GM21723 (cell line): ENCODE measurements at regions not wholly inside any gene's neighbourhood (a gene's known extent, or its start where the extent isn't known, plus 50 kb on each side); places are given as distances from the start of the nearest gene placed in this dataset.
"Not testable (repeated sequence)": the region's sequence is repeated elsewhere in the genome, so short reads cannot be mapped to it uniquely, and the experiment has no call there.

ENCODE experiments used
- ATAC-seq: cut with Tn5 transposase; IDR thresholded peaks from one replicate; pipeline ENCODE4 v1.9.1; 2021; ENCODE audit warnings: mild to moderate bottlenecking, moderate library complexity; ENCODE audit not compliant: unreplicated experiment

DNA sequence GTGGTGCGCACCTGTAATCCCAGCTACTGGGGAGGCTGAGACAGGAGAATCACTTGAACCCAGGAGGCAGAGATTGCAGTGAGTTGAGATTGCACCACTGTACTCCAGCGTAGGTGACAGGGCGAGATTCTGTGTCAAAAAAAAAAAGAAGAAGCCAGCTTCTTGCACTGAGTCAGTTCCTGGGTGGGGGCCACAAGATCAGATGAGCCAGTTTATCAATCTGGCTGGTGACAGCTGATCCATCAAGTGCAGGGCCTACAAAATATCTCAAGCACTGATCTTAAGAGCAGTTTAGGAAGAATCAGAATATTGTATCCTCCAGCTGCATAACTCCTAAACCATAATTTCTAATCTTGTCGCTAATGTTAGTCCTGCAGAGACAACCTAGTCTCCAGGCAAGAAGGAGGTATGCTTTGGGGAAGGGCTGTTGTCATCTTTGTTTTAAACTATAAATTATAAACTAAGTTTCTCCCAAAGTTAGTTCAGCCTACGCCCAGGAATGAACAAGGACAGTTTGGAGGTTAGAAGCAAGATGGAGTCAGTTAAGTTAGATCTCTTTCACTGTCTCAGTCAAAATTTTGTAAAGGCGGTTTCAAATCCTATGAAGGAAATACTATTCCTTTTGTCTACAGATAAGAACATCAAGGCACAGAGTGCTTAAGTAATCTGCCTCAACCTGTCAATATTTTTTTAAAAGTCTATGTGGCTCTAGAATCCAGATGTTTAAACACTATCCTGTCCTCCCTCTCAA is 139.0 kb upstream of the NUDT4 start:
- not testable (repeated sequence) for ATAC-seq

DNA sequence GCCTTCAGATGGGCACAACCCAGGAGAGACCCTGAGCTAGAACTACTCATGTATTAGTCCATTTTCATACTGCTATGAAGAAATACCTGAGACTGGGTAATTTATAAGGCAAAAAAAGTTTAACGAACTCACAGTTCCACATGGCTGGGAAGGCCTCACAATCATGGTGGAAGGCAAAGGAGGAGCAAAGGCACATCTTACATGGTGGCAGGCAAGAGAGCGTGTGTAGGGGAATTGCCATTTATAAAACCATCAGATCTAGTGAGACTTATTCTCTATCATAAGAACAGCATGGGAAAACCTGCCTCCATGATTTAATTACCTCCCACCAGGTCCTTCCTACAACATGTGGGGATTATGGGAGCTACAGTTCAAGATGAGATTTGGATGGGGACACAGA is 137.9 kb upstream of the NUDT4 start:
- not testable (repeated sequence) for ATAC-seq

DNA sequence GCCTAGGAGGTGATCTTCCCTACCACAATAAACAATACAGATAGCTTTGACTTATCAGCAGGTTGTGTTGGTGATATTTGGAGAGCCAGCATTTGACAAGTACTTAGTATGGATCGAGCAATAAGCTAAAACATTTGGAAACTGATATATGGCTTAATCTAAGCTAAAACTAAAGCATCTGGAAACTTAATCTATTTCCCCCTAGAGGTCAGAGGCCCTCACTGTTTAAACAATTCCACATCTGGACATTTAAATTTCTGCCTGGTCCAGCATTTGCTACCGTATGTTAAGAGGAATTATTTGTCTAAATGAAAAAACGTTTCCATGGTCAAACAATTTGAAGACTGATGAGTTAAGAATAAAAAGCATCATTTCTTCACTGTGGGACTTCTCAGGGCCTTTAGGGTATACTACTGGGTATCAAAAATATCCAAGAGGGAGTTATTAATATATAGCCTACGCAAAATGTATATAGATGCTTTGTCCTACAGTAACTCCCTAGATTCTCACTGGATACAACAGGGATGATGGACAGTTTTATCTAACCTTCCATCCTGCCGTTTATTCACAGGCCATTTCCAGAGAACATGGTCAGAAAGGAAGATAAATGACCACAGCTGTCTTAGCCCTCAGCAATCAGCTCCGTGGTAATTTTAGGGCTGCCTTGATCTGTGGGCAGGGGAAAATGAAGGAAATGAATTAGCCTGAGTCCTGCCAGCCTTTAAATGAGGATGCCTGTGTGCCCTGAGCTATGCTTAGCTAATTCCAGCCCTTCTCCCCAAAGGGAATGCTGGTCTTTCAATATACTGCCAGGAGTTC is 135.4 kb upstream of the NUDT4 start:
- ATAC-seq, result no peak

DNA sequence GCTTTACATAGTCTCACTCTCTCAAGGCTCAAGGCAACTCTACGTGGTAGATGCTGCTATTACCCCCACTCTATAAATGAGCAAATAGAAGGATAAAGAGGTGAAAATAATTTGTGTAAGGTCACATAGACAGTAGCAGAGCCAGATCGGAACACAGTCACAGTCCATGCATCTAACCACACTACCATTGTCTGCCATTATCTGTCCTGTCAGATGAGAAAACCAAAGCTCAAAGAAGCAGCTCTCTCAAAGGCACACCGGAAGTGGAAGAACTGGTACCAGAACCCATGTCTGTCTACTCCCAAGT is 134.4 kb upstream of the NUDT4 start:
- peak; percentile 26 for ATAC-seq

DNA sequence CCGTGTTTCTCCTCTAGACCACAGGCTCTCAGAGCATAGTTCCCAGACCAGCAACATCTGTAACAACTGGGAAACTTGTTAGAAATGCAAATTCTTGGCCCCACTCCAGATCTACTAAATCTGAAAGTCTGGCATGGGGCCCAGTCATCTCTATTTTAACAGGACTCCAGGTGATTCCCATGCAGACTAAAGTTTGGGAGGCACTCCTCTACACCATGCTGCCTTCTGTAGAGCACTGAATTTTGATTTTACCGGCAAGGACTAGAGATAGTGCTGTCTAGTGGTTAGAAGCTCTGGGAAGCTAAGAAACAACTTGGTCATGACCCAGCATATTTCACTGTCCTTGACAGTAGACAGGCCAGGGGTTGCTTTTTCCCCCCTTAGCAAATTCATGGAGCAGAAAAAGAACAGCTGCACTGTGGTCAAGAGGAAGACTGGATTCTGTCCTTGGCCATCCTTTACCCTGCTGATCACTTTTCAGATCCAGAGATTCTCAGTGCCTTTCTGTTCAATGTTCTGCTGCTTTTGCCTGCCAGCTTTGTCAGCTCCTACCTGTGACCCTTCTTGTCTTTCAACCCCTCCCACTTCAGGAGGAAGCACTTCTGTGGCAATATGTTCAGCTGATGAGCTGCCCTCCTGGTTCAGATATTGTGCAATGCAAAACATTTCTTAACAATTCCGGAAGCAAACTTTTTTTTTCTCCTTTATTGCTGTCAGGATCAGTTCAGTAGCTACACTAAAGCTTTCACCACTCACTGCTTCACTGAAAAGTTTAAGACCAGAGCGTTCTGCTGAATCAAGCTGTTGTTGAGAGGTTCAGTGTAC is 133.8 kb upstream of the NUDT4 start:
- ATAC-seq, result peak; percentile 53

DNA sequence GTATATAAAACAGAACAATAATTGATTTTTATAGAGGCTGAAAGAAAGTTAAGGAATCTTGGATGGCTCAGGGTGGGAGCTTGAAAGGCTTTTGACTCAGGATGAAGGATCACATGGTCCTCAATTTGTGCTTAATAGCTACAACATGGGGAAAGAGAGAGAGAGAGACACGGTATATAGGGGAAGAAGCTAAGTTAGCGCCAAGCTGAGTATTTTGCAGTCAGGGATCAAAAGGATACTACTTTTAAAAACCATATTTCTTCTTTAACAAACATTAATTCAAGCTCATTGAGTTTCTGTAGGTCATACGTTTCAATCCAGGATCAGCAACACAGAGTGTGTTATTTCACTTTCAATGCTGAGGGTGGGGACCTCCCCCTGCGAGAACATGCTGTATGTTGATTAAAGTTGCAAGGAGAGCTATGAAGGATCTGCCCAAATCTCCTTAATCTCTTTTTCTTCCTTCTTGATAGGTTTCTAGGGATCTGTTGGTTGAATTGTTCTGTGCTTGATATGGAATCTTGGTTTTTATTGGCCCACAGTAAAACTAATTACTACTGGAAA is 133.1 kb upstream of the NUDT4 start:
- no peak for ATAC-seq

DNA sequence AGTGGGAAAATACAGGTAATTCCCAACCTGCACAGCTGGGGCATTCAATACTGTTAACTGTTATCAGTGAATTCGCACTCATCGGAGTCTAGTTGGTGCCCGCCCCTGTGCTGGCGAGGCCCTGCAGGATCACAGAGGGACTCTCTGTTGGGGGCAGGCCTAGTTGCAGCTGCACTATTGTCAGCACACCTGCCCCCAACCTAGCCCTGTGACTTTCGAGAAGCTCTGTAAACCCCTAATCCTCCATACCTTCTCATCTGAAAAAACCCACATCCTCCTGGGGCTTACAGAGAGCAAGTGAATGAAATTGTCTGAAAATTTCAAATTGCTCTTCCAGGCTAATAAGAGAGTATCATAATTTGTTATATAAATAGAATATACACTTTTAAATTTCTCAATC is 132.2 kb upstream of the NUDT4 start:
- peak; percentile 81 for ATAC-seq

DNA sequence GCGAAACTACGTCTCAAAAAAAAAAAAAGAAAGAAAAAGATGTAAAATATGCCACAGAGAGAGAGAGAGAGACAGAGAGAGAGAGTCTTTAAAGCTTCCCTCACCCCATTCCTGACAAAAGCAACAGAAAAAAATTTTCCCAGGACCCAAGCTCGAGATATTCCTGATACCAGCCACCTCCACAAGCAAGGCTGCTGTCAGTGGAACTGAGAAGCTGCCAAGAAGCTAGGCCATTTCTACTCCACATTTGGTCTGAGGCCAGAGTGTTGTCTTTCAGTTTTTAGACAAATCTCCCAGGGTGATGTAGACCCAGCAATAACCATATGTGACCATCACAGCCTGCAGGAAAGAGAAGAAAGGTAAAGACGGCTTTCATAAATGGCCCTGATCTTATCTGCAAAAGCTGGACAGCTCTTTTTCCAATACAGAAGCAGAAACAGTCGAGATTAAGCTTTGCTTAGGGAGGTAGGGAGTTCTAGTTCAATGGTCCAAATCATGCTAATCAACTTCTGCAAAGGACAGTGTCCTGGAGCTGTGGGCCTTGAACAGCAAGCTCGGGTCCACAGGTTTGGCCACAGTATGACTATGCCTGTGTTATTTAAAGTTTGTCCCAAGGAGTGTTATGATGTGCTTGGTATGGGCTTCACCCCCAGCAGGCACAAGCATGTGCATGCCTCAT is 130.3 kb upstream of the NUDT4 start:
- no peak for ATAC-seq

DNA sequence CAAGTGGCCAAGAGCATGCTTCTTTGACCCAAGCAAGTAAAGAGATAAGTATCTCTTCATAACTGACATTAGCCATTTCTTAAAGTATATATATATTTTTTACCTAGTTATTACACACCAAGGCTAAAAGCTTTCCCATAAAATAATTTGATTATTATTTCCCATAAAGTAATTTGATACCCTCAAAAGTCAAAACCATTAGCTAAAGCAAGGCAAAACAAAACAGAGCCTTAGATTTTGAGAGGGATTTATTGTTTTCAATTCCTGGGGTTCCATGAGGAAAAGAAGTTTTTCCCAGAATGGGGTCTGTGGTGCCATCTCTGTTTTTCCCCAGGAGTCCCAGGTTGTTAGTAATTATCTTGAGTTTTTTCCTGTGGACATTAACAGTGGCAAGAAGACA is 125.5 kb upstream of the NUDT4 start:
- ATAC-seq, result no peak

DNA sequence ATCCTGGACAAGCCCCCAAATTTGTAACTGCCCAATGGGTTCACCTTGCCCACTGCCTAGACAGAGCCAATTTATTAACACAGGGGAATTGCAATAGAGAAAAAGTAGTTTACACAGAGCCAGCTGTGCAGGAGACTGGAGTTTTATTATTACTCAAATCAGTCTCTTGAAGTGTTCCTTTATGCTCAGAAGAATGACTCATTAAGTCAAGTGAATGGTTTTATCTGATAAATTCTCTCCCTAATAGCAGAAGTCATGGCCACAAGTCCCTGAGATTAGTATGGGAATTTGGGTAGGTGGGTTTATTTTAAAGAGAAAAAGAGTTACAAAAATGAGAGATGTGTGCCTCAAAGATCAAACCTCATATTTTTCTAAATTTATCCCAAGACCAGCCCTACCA is 122.8 kb upstream of the NUDT4 start:
- no peak for ATAC-seq

DNA sequence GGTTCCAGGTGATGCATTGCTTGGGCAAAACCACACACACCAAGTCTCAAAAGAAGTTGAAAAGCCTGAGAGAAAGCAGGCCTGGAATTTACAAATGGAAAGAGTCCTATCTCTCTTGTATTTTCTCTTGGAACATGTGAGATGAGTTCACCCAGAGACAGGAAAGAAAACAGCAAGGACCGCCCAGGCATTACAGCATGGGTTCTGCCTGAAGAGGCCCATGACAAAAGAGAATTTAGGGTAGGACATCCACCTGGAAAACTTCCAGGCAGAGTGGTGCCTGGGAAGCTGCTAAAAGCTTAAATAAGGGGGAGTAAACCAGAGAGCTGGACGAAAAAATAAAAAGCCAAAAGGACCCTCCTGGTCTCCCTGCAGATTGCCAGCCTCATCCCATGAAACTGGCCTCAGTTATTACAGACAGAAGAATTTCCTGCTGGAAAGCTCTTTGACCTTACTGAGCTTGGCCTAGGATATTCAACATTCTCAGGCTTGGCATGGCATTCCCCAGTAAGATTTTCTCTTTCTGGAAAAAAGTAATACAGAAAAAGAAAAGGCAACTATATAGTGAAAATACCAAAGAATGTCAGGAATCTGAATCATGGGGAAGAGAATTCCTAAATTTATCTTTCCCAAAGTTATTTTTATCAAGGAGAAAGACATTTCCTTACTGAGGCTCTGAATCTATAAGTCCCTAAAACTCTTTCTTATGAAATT is 121.3 kb upstream of the NUDT4 start:
- ATAC-seq, result no peak

DNA sequence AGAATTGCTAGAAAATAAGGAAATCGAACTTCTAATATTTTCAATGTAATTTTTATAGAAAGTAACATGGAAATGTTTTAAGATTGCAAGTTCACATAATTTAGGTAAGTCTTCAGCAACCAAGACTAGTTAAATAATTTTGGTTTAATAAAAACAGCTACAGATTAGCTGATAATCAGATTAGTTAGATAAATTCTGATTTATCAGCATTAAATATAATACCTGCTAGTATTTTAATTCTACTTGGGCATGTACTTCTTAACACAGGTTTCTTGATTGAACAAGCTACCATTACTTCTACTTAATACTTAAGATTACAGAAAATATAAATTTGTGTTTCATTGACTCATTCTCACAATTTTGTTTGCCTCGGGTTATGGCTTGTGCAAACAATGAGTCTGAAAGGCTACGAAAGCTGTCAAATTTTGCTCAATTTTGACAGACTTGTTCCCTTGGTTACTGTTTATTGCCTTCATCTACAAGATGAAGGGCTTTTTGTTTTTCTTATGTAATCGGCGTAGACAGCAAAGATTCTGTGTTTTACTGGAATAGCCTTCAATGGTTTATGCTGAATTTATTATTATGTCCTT is 116.1 kb upstream of the NUDT4 start:
- no peak for ATAC-seq

DNA sequence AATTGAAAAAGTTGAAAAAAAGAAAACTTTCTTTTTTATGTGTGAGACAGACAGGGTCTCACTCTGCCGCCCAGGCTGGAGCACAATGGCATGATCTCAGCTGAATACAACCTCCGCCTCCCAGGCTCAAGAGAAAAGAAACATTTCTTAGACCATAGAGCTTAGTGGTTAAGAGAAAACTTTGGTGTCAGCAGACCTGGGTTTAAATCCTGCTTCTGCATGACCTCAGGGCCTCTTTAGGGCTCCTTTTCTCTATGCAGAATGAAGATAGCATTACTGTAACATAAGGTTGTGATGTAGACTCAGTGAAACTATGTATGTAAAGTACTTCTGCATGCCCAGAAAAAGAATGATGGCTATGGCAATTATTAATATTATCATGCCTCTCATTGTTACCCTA is 104.7 kb upstream of the NUDT4 start:
- ATAC-seq, result no peak

DNA sequence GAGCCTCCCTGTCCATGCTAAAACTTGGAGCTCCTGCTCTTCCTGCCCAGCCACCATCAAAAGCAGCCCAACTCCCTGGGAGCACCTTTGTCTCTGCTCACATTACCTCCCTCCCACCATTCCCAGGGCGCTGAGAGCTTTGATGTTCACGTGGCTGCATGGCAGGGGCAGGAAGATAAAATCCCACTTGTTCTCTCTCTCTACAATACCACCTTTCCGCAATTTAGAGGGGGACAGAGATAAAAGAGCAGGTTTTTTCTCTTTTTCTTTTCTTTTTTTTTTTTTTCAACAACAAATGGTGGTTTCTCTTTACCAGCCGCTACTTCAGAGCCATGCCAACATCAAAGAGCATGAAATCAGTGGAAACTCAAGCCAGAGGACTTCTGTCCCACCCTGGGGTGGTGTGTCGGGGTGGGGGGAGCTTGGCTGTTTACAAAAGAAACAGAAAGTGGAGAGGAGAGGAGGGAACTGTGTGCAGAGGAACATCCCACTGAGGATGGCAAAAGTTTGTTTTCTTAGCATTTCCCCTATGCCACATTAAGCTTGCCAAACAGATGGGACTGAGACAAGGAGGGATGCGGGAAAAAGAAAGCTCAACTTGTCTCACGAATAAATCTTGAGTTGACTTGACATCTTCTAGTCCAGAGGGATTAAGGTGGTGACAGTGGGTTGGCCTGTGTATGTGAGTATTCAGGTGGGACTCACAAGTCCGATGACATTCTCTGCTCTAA is 103.7 kb upstream of the NUDT4 start:
- ATAC-seq, result no peak

DNA sequence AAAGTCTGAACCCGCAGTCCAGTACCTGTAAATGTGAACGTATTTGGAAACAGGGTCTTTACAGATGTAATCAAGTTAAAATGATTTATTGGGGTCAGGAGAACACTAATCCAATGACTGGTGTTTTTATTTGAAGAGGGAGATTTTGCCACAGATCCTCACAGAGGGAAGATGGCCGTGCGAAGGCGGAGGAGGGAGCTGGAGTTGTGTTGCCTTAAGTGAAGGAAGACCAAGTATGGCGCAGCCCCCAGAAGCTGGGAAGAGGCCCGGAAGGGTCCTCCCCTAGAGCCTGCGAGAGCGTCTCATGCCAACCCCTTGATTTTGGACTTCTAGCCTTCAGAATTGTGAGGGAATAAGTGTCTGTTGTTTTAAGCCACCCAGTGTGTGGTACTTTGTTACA is 102.8 kb upstream of the NUDT4 start:
- ATAC-seq, result no peak

DNA sequence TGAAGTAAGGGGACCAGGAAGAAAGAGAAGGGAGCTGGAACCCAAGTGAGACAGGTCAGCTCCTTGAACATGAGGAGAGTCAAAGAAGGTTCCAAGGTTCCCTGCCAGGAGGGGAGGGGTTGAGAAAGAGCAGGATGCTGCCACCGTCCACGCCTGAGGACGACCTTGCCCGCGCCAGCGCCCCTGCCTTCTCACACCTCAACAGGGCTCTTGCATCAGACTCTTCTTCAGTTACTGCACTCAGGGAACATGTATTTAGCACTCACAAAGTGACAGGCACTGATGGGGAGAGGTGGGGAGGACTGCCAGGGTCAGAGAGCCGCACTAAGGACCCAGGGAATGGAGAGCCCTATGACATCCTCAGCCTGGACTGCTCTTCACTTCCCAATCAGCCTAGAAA is 102.1 kb upstream of the NUDT4 start:
- no peak for ATAC-seq

DNA sequence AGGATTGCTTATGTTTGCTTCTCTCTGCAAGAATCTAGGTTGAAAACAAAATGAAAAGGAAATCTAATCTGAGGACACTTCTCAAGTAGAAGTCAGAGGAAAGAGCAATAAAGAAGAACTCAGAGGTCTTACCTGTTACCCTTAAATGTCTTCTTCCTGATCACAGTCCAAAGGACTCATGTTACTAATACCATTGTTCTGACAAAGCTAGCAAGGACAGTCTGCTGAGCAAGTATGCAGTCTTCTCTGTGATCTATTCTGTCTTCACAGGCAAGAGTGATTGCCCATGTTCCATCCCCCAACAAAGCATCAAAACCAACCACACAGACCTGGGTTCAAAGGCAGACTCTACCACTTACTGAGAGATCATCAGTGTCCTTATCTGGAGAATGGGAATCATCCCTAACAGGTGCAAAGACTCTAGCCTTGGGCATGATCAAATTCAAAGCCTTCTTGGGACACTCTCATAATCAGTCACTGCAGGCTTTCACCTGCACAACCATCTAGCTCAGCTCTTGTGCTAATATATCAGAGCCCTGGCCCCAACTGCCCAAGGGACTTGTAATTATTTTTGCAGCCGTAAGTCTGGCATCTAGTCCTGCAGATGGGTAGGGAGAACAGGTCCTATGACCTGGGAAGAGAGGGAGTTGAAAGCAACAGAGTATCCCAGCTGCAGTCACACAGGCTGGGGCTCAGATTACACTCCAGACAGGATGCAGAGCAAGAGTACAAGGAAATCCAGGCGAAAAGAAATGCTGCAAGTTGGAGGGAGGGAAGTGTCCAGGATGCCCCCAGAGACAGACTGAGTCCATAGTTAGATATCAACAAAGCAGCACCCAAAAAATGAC is 97.9 kb upstream of the NUDT4 start:
- ATAC-seq, result no peak

DNA sequence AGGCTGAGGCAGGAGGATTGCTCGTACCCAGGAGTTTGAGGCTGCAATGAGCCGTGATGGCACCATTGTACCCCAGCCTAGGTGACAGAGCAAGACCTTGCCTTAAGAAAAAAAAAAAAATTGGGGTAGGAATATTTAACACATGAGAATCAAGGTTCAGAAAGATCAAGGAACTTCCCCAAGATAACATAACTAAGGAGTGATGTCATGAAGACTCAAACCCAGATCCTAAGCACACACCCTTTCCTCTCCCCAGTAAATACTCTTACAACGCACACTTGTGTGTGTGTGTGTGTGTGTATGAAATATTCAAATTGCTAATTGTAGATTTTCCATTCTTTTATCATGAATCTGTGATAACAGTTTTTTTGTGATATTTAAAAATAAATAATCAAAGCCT is 90.6 kb upstream of the NUDT4 start:
- no peak for ATAC-seq
